GM12878 (cell line): ENCODE measurements at regions not wholly inside any gene's neighbourhood (a gene's known extent, or its start where the extent isn't known, plus 50 kb on each side); places are given as distances from the start of the nearest gene placed in this dataset.

Experiments
- ATAC-seq: fragments of 200-7000 bp; cut with Tn5 transposase; 3 replicates; pipeline ENCODE4 v1.9.1; 2020; ENCODE audit warnings: mild to moderate bottlenecking, moderate library complexity
- BruUV-seq: library from RNA; stranded (reverse); fragments of 400-500 nt; replicated peaks from 2 replicates; lab custom pipeline; 2021; lab: Mats Ljungman, UMichigan
- CTCF ChIA-PET: fragments of 300-600 bp; sonication (Branson Sonifier 250); formaldehyde crosslinking; extraction: SDS; loops from one replicate; lab custom pipeline; 2021; ENCODE audit warnings: inconsistent platforms; lab: Yijun Ruan, JAX
- POLR2A ChIA-PET: fragments of 350-600 bp; formaldehyde crosslinking; extraction: SDS; loops from one replicate; lab custom pipeline; 2021; ENCODE audit warnings: inconsistent platforms; lab: Charles Lee
- RAD21 ChIA-PET: fragments of 300-600 bp; sonication (Branson Sonifier 250); formaldehyde crosslinking; loops from one replicate; lab custom pipeline; 2023; ENCODE audit warnings: antibody characterized with exemption; ENCODE audit not compliant: unreplicated experiment; lab: Charles Lee
- SMC1A ChIA-PET: fragments of 300-600 bp; sonication (Branson Sonifier 250); formaldehyde crosslinking; loops from one replicate; lab custom pipeline; 2023; ENCODE audit not compliant: unreplicated experiment, uncharacterized antibody; lab: Charles Lee
- DNase-seq: peaks from one replicate; pipeline ENCODE4 v3.0.0-alpha.2; 2011; ENCODE audit warnings: low read depth, low spot score
- FAIRE-seq: peaks from 3 replicates; lab custom pipeline; 2011; peaks lifted over from hg19 to GRCh38; lab: Jason Lieb, UNC
- H2AFZ ChIP-seq: 2 replicates; pipeline ENCODE4 v1.6.0; 2011; ENCODE audit warnings: low read depth, low read length, control low read depth; ENCODE audit not compliant: control insufficient read depth
- H3K27ac ChIP-seq: 2 replicates; pipeline ENCODE4 v1.5.1; 2011; ENCODE audit warnings: control low read depth; ENCODE audit not compliant: control insufficient read depth, insufficient read depth
- H3K27me3 ChIP-seq, 2 experiments: replicated peaks in 1 of 2; 2 replicates each; pipeline versions ENCODE4 v1.6.0 to v1.6.1; 2011; ENCODE audit warnings: low read length in 1 of 2; ENCODE audit not compliant: control insufficient read depth in 2 of 2, insufficient read depth in 2 of 2
- H3K36me3 ChIP-seq, 2 experiments: 2 replicates each; pipeline ENCODE4 v1.5.1; 2011; ENCODE audit warnings: low read length in 1 of 2; ENCODE audit not compliant: control insufficient read depth in 2 of 2, insufficient read depth in 2 of 2
- H3K4me1 ChIP-seq: 2 replicates; pipeline ENCODE4 v1.6.1; 2011; ENCODE audit warnings: mild to moderate bottlenecking, low read length, moderate library complexity, mixed read lengths; ENCODE audit not compliant: control insufficient read depth, insufficient read depth
- H3K4me2 ChIP-seq: 2 replicates; pipeline ENCODE4 v1.6.0; 2011; ENCODE audit warnings: control low read depth; ENCODE audit not compliant: control insufficient read depth, insufficient read depth
- H3K4me3 ChIP-seq: fragments of 200-600 bp; sonication (generic); 2 replicates; pipeline ENCODE4 v1.5.1; 2016
- H3K79me2 ChIP-seq: 2 replicates; pipeline ENCODE4 v1.6.0; 2011; ENCODE audit warnings: low read length; ENCODE audit not compliant: control insufficient read depth, insufficient read depth
- H3K9ac ChIP-seq: 2 replicates; pipeline ENCODE4 v1.8.0; 2011; ENCODE audit warnings: low read length, control low read depth, mixed read lengths; ENCODE audit not compliant: control insufficient read depth, insufficient read depth
- H3K9me3 ChIP-seq: replicated peaks from 3 replicates; pipeline ENCODE4 v1.5.1; 2011; ENCODE audit warnings: mild to moderate bottlenecking, low read length; ENCODE audit not compliant: control insufficient read depth, insufficient read depth
- H4K20me1 ChIP-seq: 2 replicates; pipeline ENCODE4 v1.6.0; 2011; ENCODE audit not compliant: control insufficient read depth, insufficient read depth
- BACH1 ChIP-seq: fragments of 450-650 bp; IDR thresholded peaks from 2 replicates; pipeline ENCODE4 v1.6.1; 2017; ENCODE audit warnings: mild to moderate bottlenecking, borderline replicate concordance
- BCL11A ChIP-seq: IDR thresholded peaks from 2 replicates; pipeline ENCODE4 v1.6.1; 2011; ENCODE audit warnings: low read depth, low read length
- BMI1 ChIP-seq: fragments of 450-650 bp; IDR thresholded peaks from 2 replicates; pipeline ENCODE4 v1.6.1; 2016; ENCODE audit warnings: mild to moderate bottlenecking, moderate library complexity, borderline replicate concordance
- CBFB ChIP-seq: IDR thresholded peaks from 2 replicates; pipeline ENCODE4 v1.6.1; 2016; ENCODE audit warnings: antibody characterized with exemption, low read depth
- DPF2 ChIP-seq: fragments of 450-650 bp; IDR thresholded peaks from 2 replicates; pipeline ENCODE4 v1.6.1; 2017; ENCODE audit warnings: mild to moderate bottlenecking
- ETV6 ChIP-seq, 2 experiments: fragments of 450-650 bp in 1 of 2; IDR thresholded peaks in 1 of 2; conservative IDR thresholded peaks in 1 of 2; 2 replicates each; pipeline ENCODE4 v1.6.1; 2014; ENCODE audit warnings: antibody characterized with exemption in 1 of 2, borderline replicate concordance in 1 of 2, low read depth in 1 of 2, mild to moderate bottlenecking in 1 of 2, moderate library complexity in 1 of 2
- FOS ChIP-seq: IDR thresholded peaks from 3 replicates; pipeline ENCODE4 v1.6.1; 2011; ENCODE audit warnings: borderline replicate concordance; ENCODE audit not compliant: insufficient read length; ENCODE audit errors: extremely low read depth
- HDGF ChIP-seq: fragments of 450-650 bp; IDR thresholded peaks from 2 replicates; pipeline ENCODE4 v1.6.1; 2016; ENCODE audit warnings: antibody characterized with exemption
- JUNB ChIP-seq: IDR thresholded peaks from 2 replicates; pipeline ENCODE4 v1.6.1; 2016; ENCODE audit warnings: antibody characterized with exemption, mild to moderate bottlenecking
- KAT2A ChIP-seq: conservative IDR thresholded peaks from 2 replicates; pipeline ENCODE4 v1.6.1; 2011; ENCODE audit warnings: low read depth, low read length; ENCODE audit not compliant: control insufficient read depth
- NR2C1 ChIP-seq: fragments of 450-650 bp; IDR thresholded peaks from 2 replicates; pipeline ENCODE4 v1.6.1; 2017; ENCODE audit warnings: antibody characterized with exemption, mild to moderate bottlenecking, moderate library complexity
- NR2F1 ChIP-seq: fragments of 450-650 bp; conservative IDR thresholded peaks from 2 replicates; pipeline ENCODE4 v1.6.1; 2017; ENCODE audit warnings: mild to moderate bottlenecking
- POU2F2 ChIP-seq: IDR thresholded peaks from 3 replicates; pipeline ENCODE4 v1.6.1; 2011; ENCODE audit warnings: low read depth, mild to moderate bottlenecking, low read length, borderline replicate concordance
- RFX5 ChIP-seq: IDR thresholded peaks from 2 replicates; pipeline ENCODE4 v1.6.1; 2011; ENCODE audit warnings: low read depth, low read length, improper control_type of control experiment
- RUNX3 ChIP-seq: IDR thresholded peaks from 2 replicates; pipeline ENCODE4 v1.6.1; 2012; ENCODE audit warnings: low read length, inconsistent platforms
- SMAD5 ChIP-seq: IDR thresholded peaks from 2 replicates; pipeline ENCODE4 v1.6.1; 2016; ENCODE audit warnings: antibody characterized with exemption, low read depth
- ZNF217 ChIP-seq: fragments of 450-650 bp; IDR thresholded peaks from 2 replicates; pipeline ENCODE4 v1.6.1; 2017; ENCODE audit warnings: antibody characterized with exemption, mild to moderate bottlenecking
- WGBS: methylation state at CpG from one replicate; pipeline ENCODE4 v1.1.6; 2016; ENCODE audit warnings: low lambda C conversion rate; ENCODE audit not compliant: insufficient replicate concordance, insufficient coverage; ENCODE audit errors: missing lambda C conversion rate; 5-methylcytosine and 5-hydroxymethylcytosine counted together
- in situ Hi-C: fragments of 300-500 bp; cut with MboI; formaldehyde crosslinking; loops from 9 replicates; pipeline ENCODE4 v1.14.3; 2018; ENCODE audit warnings: mixed read lengths
- intact Hi-C: fragments of 100-400 bp; cut with micrococcal nuclease; formaldehyde crosslinking; loops from one replicate; pipeline ENCODE4 v1.14.2; 2022; ENCODE audit not compliant: unreplicated experiment
- TF ChIP-seq, protein P1 (sequence below): fragments of 450-650 bp; IDR thresholded peaks from 2 replicates; pipeline ENCODE4 v1.6.1; 2017; ENCODE audit warnings: mild to moderate bottlenecking, low read depth, inconsistent platforms; ENCODE audit not compliant: poor library complexity, severe bottlenecking
- TF ChIP-seq, protein P2 (sequence below): fragments of 450-650 bp; IDR thresholded peaks from 2 replicates; pipeline ENCODE4 v1.6.1; 2014; ENCODE audit warnings: mild to moderate bottlenecking

DNA sequence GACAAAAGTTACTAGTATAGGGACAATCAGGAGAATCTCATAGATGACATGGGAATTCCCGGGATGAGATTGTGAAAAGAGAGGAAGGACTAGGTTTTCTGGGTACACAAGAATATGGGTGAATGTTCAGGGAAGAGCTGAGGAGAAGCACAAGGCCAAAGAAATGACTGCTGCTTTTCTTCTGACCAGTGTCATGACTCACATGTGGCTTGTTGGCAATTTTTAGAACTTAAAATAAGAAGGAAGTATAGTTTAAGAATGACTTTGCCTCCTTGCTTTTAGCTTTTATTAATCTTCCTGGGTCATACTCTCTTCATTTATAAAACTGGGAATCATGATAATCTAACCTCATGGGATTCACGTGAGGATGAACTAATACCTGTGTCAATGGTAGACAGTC is 652.4 kb upstream of the MEF2C start:
- H3K4me2 ChIP-seq, result no peak overlapping the region
- TF ChIP-seq NR2C1 (no peak), RFX5 (no peak), KAT2A (no peak), CBFB (no peak), RUNX3 (no peak), FOS (no peak), JUNB (no peak), SMAD5 (no peak), BCL11A (no peak), POU2F2 (no peak), NR2F1 (no peak), DPF2 (no peak), HDGF (no peak), ETV6 (conservative IDR thresholded peaks at IDR 0.05 in 1 of 2, IDR thresholded peaks at IDR 0.05 in 1 of 2; ENCODE audit: borderline replicate concordance in 1 of 2, low read depth in 1 of 2) (no peak), ZNF217 (no peak), BACH1 (no peak), BMI1 (no peak)
- TF ChIP-seq, protein P1, sequence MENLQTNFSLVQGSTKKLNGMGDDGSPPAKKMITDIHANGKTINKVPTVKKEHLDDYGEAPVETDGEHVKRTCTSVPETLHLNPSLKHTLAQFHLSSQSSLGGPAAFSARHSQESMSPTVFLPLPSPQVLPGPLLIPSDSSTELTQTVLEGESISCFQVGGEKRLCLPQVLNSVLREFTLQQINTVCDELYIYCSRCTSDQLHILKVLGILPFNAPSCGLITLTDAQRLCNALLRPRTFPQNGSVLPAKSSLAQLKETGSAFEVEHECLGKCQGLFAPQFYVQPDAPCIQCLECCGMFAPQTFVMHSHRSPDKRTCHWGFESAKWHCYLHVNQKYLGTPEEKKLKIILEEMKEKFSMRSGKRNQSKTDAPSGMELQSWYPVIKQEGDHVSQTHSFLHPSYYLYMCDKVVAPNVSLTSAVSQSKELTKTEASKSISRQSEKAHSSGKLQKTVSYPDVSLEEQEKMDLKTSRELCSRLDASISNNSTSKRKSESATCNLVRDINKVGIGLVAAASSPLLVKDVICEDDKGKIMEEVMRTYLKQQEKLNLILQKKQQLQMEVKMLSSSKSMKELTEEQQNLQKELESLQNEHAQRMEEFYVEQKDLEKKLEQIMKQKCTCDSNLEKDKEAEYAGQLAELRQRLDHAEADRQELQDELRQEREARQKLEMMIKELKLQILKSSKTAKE, result no peak
- TF ChIP-seq, protein P2, sequence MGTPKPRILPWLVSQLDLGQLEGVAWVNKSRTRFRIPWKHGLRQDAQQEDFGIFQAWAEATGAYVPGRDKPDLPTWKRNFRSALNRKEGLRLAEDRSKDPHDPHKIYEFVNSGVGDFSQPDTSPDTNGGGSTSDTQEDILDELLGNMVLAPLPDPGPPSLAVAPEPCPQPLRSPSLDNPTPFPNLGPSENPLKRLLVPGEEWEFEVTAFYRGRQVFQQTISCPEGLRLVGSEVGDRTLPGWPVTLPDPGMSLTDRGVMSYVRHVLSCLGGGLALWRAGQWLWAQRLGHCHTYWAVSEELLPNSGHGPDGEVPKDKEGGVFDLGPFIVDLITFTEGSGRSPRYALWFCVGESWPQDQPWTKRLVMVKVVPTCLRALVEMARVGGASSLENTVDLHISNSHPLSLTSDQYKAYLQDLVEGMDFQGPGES, result no peak
- no TSS peak for BruUV-seq
- no peaks in the 10 kb centered on the region for H3K4me1 ChIP-seq
- no peaks in the 10 kb centered on the region for H4K20me1 ChIP-seq
- intact Hi-C loops (no loop called here), in situ Hi-C loops (no loop called here)
- H3K27me3 ChIP-seq, result no peaks in the 10 kb centered on the region
- SMC1A ChIA-PET, result interaction anchor here (1.0 to 1.6 kb wide), 2 partner anchors 16 to 194 kb away, joined by 4 read pairs; no protein-coding TSS in a partner anchor
- no peak overlapping the region for H2AFZ ChIP-seq
- 97% methylated on average over 2 of the region's 2 CpGs for WGBS
- POLR2A ChIA-PET, result no interaction called here
- H3K27ac ChIP-seq, result no peak overlapping the region
- RAD21 ChIA-PET, result no interaction called here
- no peaks in the 10 kb centered on the region for H3K9me3 ChIP-seq
- no peak for DNase-seq
- FAIRE-seq, result no peak
- no peak overlapping the region for H3K4me3 ChIP-seq
- CTCF ChIA-PET, result no interaction called here
- H3K9ac ChIP-seq, result no peak overlapping the region
- H3K36me3 ChIP-seq, result no peaks in the 10 kb centered on the region
- no peaks in the 10 kb centered on the region for H3K79me2 ChIP-seq
- ATAC-seq, result no peak
